ENCODE measurements at regions not wholly inside any gene's neighbourhood (a gene's known extent, or its start where the extent isn't known, plus 50 kb on each side); places are given as distances from the start of the nearest gene placed in this dataset.

- TF ChIP-seq POLR2AphosphoS5 (IDR thresholded peaks at IDR 0.05; ENCODE audit: low read depth, low read length) (no peak), POLR2A (IDR thresholded peaks at IDR 0.05; ENCODE audit: low read depth, low read length) (no peak), TAF1 (IDR thresholded peaks at IDR 0.05; ENCODE audit: borderline replicate concordance, low read depth, low read length) (no peak)
Measured at GRCh38 chr3:192080336-192080735, 619.4 kb downstream of the PYDC2 start.

Measured in GM12892 (cell line).